ENCODE measurements at regions not wholly inside any gene's neighbourhood (a gene's known extent, or its start where the extent isn't known, plus 50 kb on each side); places are given as distances from the start of the nearest gene placed in this dataset.

- ChIA-PET POLR2A (no interaction called here), CTCF (interaction anchor here (0.6 to 1.3 kb wide), 3 partner anchors 10 to 336 kb away, joined by 3 to 4 read pairs (median 3); no protein-coding TSS in a partner anchor)
- no peak for DNase-seq (ENCODE audit: low read depth)
- Histone ChIP-seq H3K27me3 (ENCODE audit: control insufficient read depth, insufficient read depth, low read length) (no peaks in the 10 kb centered on the region), H3K4me3 (ENCODE audit: low read depth, low read length) (no peak overlapping the region), H3K36me3 (ENCODE audit: control insufficient read depth, insufficient read depth, low read length) (no peaks in the 10 kb centered on the region)
- no peak for TF ChIP-seq CTCF (IDR thresholded peaks at IDR 0.05; ENCODE audit: insufficient read depth, low read depth, low read length)
Observed at GRCh38 chr5:113788141-113788655, 274.7 kb downstream of the YTHDC2 start.

- ChIA-PET CTCF (interaction anchor here (1.3 kb wide), 1 partner anchor 9 kb away, joined by 3 read pairs; no protein-coding TSS in a partner anchor), POLR2A (no interaction called here)
- TF ChIP-seq CTCF (IDR thresholded peaks at IDR 0.05; ENCODE audit: insufficient read depth, low read depth, low read length), result no peak
Observed at GRCh38 chr5:113789769-113790168, 276.3 kb downstream of the YTHDC2 start.

GRCh38 chr5:113792806-113793205 lies 279.3 kb downstream of the YTHDC2 start:
- ChIA-PET POLR2A (no interaction called here), CTCF (no interaction called here)
- H3K36me3 ChIP-seq (ENCODE audit: control insufficient read depth, insufficient read depth, low read length), result no peaks in the 10 kb centered on the region
- DNase-seq (ENCODE audit: low read depth), result no peak
- H3K27me3 ChIP-seq (ENCODE audit: control insufficient read depth, insufficient read depth, low read length), result no peaks in the 10 kb centered on the region
- no peak for TF ChIP-seq CTCF (IDR thresholded peaks at IDR 0.05; ENCODE audit: insufficient read depth, low read depth, low read length)
- H3K4me3 ChIP-seq (ENCODE audit: low read depth, low read length), result no peak overlapping the region

More at GRCh38 chr5:113789769-113790168, 276.3 kb downstream of the YTHDC2 start:
- no peaks in the 10 kb centered on the region for H3K27me3 ChIP-seq (ENCODE audit: control insufficient read depth, insufficient read depth, low read length)
- no peak for DNase-seq (ENCODE audit: low read depth)
- H3K36me3 ChIP-seq (ENCODE audit: control insufficient read depth, insufficient read depth, low read length), result no peaks in the 10 kb centered on the region
- H3K4me3 ChIP-seq (ENCODE audit: low read depth, low read length), result no peak overlapping the region

GRCh38 chr5:113794981-113795380 lies 281.5 kb downstream of the YTHDC2 start:
- DNase-seq (ENCODE audit: low read depth), result no peak
- Histone ChIP-seq H3K36me3 (ENCODE audit: control insufficient read depth, insufficient read depth, low read length) (no peaks in the 10 kb centered on the region), H3K4me3 (ENCODE audit: low read depth, low read length) (no peak overlapping the region), H3K27me3 (ENCODE audit: control insufficient read depth, insufficient read depth, low read length) (no peaks in the 10 kb centered on the region)
- ChIA-PET CTCF (no interaction called here), POLR2A (interaction anchor here (0.5 kb wide), 1 partner anchor 1906 kb away, joined by 3 read pairs; no protein-coding TSS in a partner anchor)
- no peak for TF ChIP-seq CTCF (IDR thresholded peaks at IDR 0.05; ENCODE audit: insufficient read depth, low read depth, low read length)

- TF ChIP-seq CTCF (IDR thresholded peaks at IDR 0.05; ENCODE audit: insufficient read depth, low read depth, low read length), result no peak
- CTCF ChIA-PET, result interaction anchor here (0.7 kb wide), 1 partner anchor 8 kb away, joined by 3 read pairs; no protein-coding TSS in a partner anchor
- POLR2A ChIA-PET, result no interaction called here
- Histone ChIP-seq H3K36me3 (ENCODE audit: control insufficient read depth, insufficient read depth, low read length) (no peaks in the 10 kb centered on the region), H3K27me3 (ENCODE audit: control insufficient read depth, insufficient read depth, low read length) (no peaks in the 10 kb centered on the region), H3K4me3 (ENCODE audit: low read depth, low read length) (no peak overlapping the region)
- DNase-seq (ENCODE audit: low read depth), result no peak
Observed at GRCh38 chr5:113800686-113801085, 287.2 kb downstream of the YTHDC2 start.

Data from BJ (cell line).